Heart left ventricle (tissue), 16 donors: ENCODE measurements at regions not wholly inside any gene's neighbourhood (a gene's known extent, or its start where the extent isn't known, plus 50 kb on each side); places are given as distances from the start of the nearest gene placed in this dataset.

ENCODE experiments used
- ATAC-seq, 4 donors: fragments of 200-7000 bp; cut with Tn5 transposase; one replicate each; pipeline ENCODE4 v1.9.1; 2020 to 2022; ENCODE audit warnings: moderate library complexity in 4 of 4, mild to moderate bottlenecking in 3 of 4, moderate number of reproducible peaks in 1 of 4
- DNase-seq, 5 donors: peaks; one replicate each; pipeline ENCODE4 v3.0.0-alpha.2; 2020
- H3K27ac ChIP-seq, 12 donors: fragments of 200-600 bp; sonication (generic) in 4 of 12; one replicate each; pipeline versions ENCODE4 v1.5.0 to v1.8.0; 2016 to 2022; ENCODE audit warnings: mild to moderate bottlenecking in 2 of 12
- H3K27me3 ChIP-seq, 9 donors: fragments of 200-600 bp; sonication (generic) in 2 of 9; one replicate each; pipeline versions ENCODE4 v1.5.1 to v1.8.0; 2016 to 2022; ENCODE audit warnings: mild to moderate bottlenecking in 3 of 9
- H3K36me3 ChIP-seq, 9 donors: fragments of 200-600 bp; sonication (generic) in 2 of 9; one replicate each; pipeline versions ENCODE4 v1.5.0 to v1.8.0; 2018 to 2022; ENCODE audit warnings: mild to moderate bottlenecking in 2 of 9
- H3K4me1 ChIP-seq, 12 donors: fragments of 200-600 bp; sonication (generic) in 4 of 12; one replicate each; pipeline versions ENCODE4 v1.5.0 to v1.8.0; 2016 to 2022; ENCODE audit warnings: mild to moderate bottlenecking in 3 of 12
- H3K4me3 ChIP-seq, 12 donors: fragments of 200-600 bp; sonication (generic) in 4 of 12; one replicate each; pipeline versions ENCODE4 v1.5.0 to v1.8.0; 2017 to 2022; ENCODE audit warnings: mild to moderate bottlenecking in 9 of 12, moderate library complexity in 4 of 12
- H3K9me3 ChIP-seq, 12 donors: fragments of 200-600 bp; sonication (generic) in 4 of 12; one replicate each; pipeline versions ENCODE4 v1.5.0 to v1.8.0; 2016 to 2022; ENCODE audit warnings: mild to moderate bottlenecking in 1 of 12
- CTCF ChIP-seq, 12 donors: fragments of 200-600 bp; sonication (generic) in 4 of 12; IDR thresholded peaks; one replicate each; pipeline versions ENCODE4 v1.5.0 to v1.8.0; 2018 to 2022; ENCODE audit warnings: antibody characterized with exemption in 12 of 12, mild to moderate bottlenecking in 5 of 12
- POLR2A ChIP-seq, 2 donors: fragments of 450-650 bp; IDR thresholded peaks; one replicate each; pipeline ENCODE4 v1.6.1; 2017; ENCODE audit warnings: antibody characterized with exemption in 2 of 2, mild to moderate bottlenecking in 2 of 2, moderate library complexity in 2 of 2
- WGBS, 4 donors: extraction: QIAGEN DNeasy Blood & Tissue Kit in 2 of 4; methylation state at CpG; one replicate each; pipeline versions ENCODE4 v1.1.5 to v1.1.7; 2013 to 2018; 5-methylcytosine and 5-hydroxymethylcytosine counted together
- intact Hi-C, 10 donors: fragments of 100-400 bp; cut with DNase I; formaldehyde crosslinking; loops; one replicate each; pipeline versions ENCODE4 v1.11.1 to v1.14.2; 2022
- donor health status: ischemic (EF 13 %, LVEDD 7.1; RV severe dilation, severe dysfunction).
- donor health status: healthy with polysubstance abuse.
- donor health status: DM: no; HTN: yes; CAD: no.
- donor health status: DM: no; HTN: no; CAD: no.
- donor health status: ischemic (EF 25% LVEDD 6.9; RV normal size, moderate dysfunction).
- donor health status: ischemic (EF 25% LVEDD 5.7; RV mildly dilated, moderate dysfunction).
- donor health status: healthy.
- donor health status: DM: yes; HTN: yes; CAD: no.
- donor health status: ischemic (EF 35%, LVEDD 5.7; RV mildly dilated, moderate dysfunction).
- donor health status: nonischemic (EF 11% LVEDD 7.7; RV severe dilation, severe dysfunction).
- donor health status: DM: yes; HTN: yes; CAD: no.
- donor health status: PGD.
- donor health status: ischemic (EF 29% LVEDD 5.4; RV normal size, mild dysfunction).
- donor health status: nonischemic (EF 23%, LVEDD 6.1; RV moderate dilation, normal function).

DNA sequence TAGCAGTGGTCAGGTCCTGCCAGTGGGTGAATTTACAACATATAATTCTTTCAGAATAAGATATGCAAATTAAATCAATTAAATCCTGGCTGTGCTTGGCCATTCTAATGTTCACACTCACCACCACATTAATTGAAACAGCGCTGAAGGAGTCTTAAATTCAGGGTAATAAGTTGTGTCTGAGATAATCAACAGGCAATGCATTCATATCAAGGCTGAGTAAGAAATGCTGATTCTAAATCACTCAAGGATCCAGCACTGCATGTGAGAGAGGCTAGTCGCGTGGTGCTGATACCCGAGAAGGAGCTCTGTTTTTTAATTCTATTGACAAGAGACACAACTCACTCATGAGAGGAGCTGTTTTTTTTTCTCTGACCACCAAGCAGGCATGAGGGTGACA is 588.8 kb upstream of the ADAMTS9 start:
- WGBS, 4 donors, result 65 to 91% (median 78%) methylated on average over 4 of the region's 4 CpGs
- Histone ChIP-seq H3K4me3 (no peak overlapping the region), H3K9me3 (no peaks in the 10 kb centered on the region), H3K36me3 (no peaks in the 10 kb centered on the region), H3K27ac (no peak overlapping the region), H3K27me3 (no peaks in the 10 kb centered on the region), H3K4me1 (peaks cover 0 to 13% (median 0%) of the 10 kb centered on the region in 12 donors)
- intact Hi-C loops, result no loop called here
- TF ChIP-seq CTCF (IDR thresholded peaks at IDR 0.05) (no peak), POLR2A (IDR thresholded peaks at IDR 0.05) (no peak)
- no peak for DNase-seq
- no peak for ATAC-seq

- no peaks in the 10 kb centered on the region for H3K4me1 ChIP-seq
- H3K9me3 ChIP-seq, result peaks cover 0 to 4% (median 0%) of the 10 kb centered on the region in 12 donors
- H3K4me3 ChIP-seq, result no peak overlapping the region
- no peak for DNase-seq
- intact Hi-C loops, result no loop called here
- no peak for TF ChIP-seq POLR2A (IDR thresholded peaks at IDR 0.05)
- TF ChIP-seq CTCF (IDR thresholded peaks at IDR 0.05), result no peak
- no peaks in the 10 kb centered on the region for H3K36me3 ChIP-seq
- H3K27me3 ChIP-seq, result no peaks in the 10 kb centered on the region
- no peak overlapping the region for H3K27ac ChIP-seq
- no peak for ATAC-seq
- WGBS, 4 donors, result 10 to 54% (median 47%) methylated on average over 1 of the region's 1 CpG
Observed at GRCh38 chr3:65268426-65268825, 580.6 kb upstream of the ADAMTS9 start.

- TF ChIP-seq CTCF (IDR thresholded peaks at IDR 0.05), result no peak
- TF ChIP-seq POLR2A (IDR thresholded peaks at IDR 0.05), result no peak
- H3K36me3 ChIP-seq, result no peaks in the 10 kb centered on the region
- intact Hi-C loops, result no loop called here
- peaks cover 0 to 6% (median 0%) of the 10 kb centered on the region in 12 donors for H3K4me1 ChIP-seq
- no peak for DNase-seq
- peaks cover 0 to 8% (median under 1%) of the 10 kb centered on the region in 12 donors for H3K9me3 ChIP-seq
- 62 to 73% (median 65%) methylated on average over 4 of the region's 4 CpGs for WGBS, 4 donors
- no peak for ATAC-seq
- no peak overlapping the region for H3K4me3 ChIP-seq
- H3K27ac ChIP-seq, result no peak overlapping the region
- no peaks in the 10 kb centered on the region for H3K27me3 ChIP-seq
Observed at GRCh38 chr3:65265942-65266590, 578.3 kb upstream of the ADAMTS9 start.

DNA sequence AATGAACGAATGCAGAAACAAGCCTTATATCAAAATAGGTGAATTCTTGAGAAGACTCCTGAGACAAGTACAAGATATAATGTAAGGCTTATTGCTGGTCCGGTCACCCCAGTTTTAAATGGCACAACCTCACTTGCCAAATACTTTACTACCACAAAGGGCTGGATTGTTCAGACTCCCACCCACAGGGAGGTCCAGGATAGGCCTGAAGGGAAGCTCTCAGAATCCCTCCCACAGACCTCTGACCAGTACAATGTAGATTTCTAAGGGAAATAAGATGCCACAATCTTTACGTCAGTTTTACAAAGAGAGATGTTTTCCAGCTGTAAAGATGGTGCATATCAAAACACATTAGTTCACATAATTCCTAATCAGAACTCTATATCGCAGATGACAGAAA is 577.7 kb upstream of the ADAMTS9 start:
- H3K36me3 ChIP-seq, result no peaks in the 10 kb centered on the region
- DNase-seq, result no peak
- no peak for TF ChIP-seq POLR2A (IDR thresholded peaks at IDR 0.05)
- TF ChIP-seq CTCF (IDR thresholded peaks at IDR 0.05), result no peak
- H3K4me3 ChIP-seq, result no peak overlapping the region
- H3K4me1 ChIP-seq, result peaks cover 0 to 6% (median 0%) of the 10 kb centered on the region in 12 donors
- no peak for ATAC-seq
- intact Hi-C loops, result no loop called here
- no peak overlapping the region for H3K27ac ChIP-seq
- H3K9me3 ChIP-seq, result peaks cover 0 to 13% (median 2%) of the 10 kb centered on the region in 12 donors
- H3K27me3 ChIP-seq, result no peaks in the 10 kb centered on the region
- WGBS, 4 donors, result 86 to 91% (median 88%) methylated on average over 4 of the region's 4 CpGs
